ENCODE measurements at regions not wholly inside any gene's neighbourhood (a gene's known extent, or its start where the extent isn't known, plus 50 kb on each side); places are given as distances from the start of the nearest gene placed in this dataset.

- in situ Hi-C loops (cut with MboI; ENCODE audit: low pct_unique_long_range_greater_than_20kb, low sequenced_read_pairs, unreplicated experiment) = no loop called here
- TF ChIP-seq CTCF (IDR thresholded peaks at IDR 0.05; ENCODE audit: extremely low read depth, insufficient read depth, missing control alignments) = no peak
- no peak for DNase-seq (ENCODE audit: low spot score)
These were observed 71.0 kb upstream of the MOCS2 start for GRCh38 chr5:53180538-53180937.

- in situ Hi-C loops (cut with MboI; ENCODE audit: low pct_unique_long_range_greater_than_20kb, low sequenced_read_pairs, unreplicated experiment) = no loop called here
- DNase-seq (ENCODE audit: low spot score) = no peak
- TF ChIP-seq CTCF (IDR thresholded peaks at IDR 0.05; ENCODE audit: extremely low read depth, insufficient read depth, missing control alignments) = no peak
These were observed 71.4 kb upstream of the MOCS2 start for GRCh38 chr5:53180991-53181390.

- DNase-seq (ENCODE audit: low spot score) = no peak
- in situ Hi-C loops (cut with MboI; ENCODE audit: low pct_unique_long_range_greater_than_20kb, low sequenced_read_pairs, unreplicated experiment) = no loop called here
- no peak for TF ChIP-seq CTCF (IDR thresholded peaks at IDR 0.05; ENCODE audit: extremely low read depth, insufficient read depth, missing control alignments)
These were observed 74.3 kb upstream of the MOCS2 start for GRCh38 chr5:53183880-53184279.

GRCh38 chr5:53191548-53192165 is 82.1 kb upstream of the MOCS2 start:
- DNase-seq (ENCODE audit: low spot score) = no peak
- TF ChIP-seq CTCF (IDR thresholded peaks at IDR 0.05; ENCODE audit: extremely low read depth, insufficient read depth, missing control alignments) = no peak
- in situ Hi-C loops (cut with MboI; ENCODE audit: low pct_unique_long_range_greater_than_20kb, low sequenced_read_pairs, unreplicated experiment) = no loop called here

- in situ Hi-C loops (cut with MboI; ENCODE audit: low pct_unique_long_range_greater_than_20kb, low sequenced_read_pairs, unreplicated experiment) = no loop called here
- TF ChIP-seq CTCF (IDR thresholded peaks at IDR 0.05; ENCODE audit: extremely low read depth, insufficient read depth, missing control alignments) = no peak
- DNase-seq (ENCODE audit: low spot score) = no peak
These were observed 84.5 kb upstream of the MOCS2 start for GRCh38 chr5:53194086-53194485.

- in situ Hi-C loops (cut with MboI; ENCODE audit: low pct_unique_long_range_greater_than_20kb, low sequenced_read_pairs, unreplicated experiment) = no loop called here
- TF ChIP-seq CTCF (IDR thresholded peaks at IDR 0.05; ENCODE audit: extremely low read depth, insufficient read depth, missing control alignments) = no peak
- no peak for DNase-seq (ENCODE audit: low spot score)
These were observed 90.3 kb upstream of the MOCS2 start for GRCh38 chr5:53199882-53200281.

- no peak for DNase-seq (ENCODE audit: low spot score)
- TF ChIP-seq CTCF (IDR thresholded peaks at IDR 0.05; ENCODE audit: extremely low read depth, insufficient read depth, missing control alignments) = no peak
- in situ Hi-C loops (cut with MboI; ENCODE audit: low pct_unique_long_range_greater_than_20kb, low sequenced_read_pairs, unreplicated experiment) = no loop called here
These were observed 90.7 kb upstream of the MOCS2 start for GRCh38 chr5:53200306-53200705.
